Left kidney (tissue), 1 donor: ENCODE measurements at regions not wholly inside any gene's neighbourhood (a gene's known extent, or its start where the extent isn't known, plus 50 kb on each side); places are given as distances from the start of the nearest gene placed in this dataset.
"Not testable (repeated sequence)": the region's sequence is repeated elsewhere in the genome, so short reads cannot be mapped to it uniquely, and the experiment has no call there.

Experiments used
- DNase-seq: peaks from one replicate; pipeline ENCODE4 v3.0.0-alpha.2; 2013

GRCh38 chr1:106412321-106412720, 644.2 kb upstream of the PRMT6 start:
- DNase-seq = not testable (repeated sequence)

GRCh38 chr1:106435269-106435668, 621.2 kb upstream of the PRMT6 start:
- DNase-seq = no peak

GRCh38 chr1:106439475-106439874, 617.0 kb upstream of the PRMT6 start:
- no peak for DNase-seq

DNA sequence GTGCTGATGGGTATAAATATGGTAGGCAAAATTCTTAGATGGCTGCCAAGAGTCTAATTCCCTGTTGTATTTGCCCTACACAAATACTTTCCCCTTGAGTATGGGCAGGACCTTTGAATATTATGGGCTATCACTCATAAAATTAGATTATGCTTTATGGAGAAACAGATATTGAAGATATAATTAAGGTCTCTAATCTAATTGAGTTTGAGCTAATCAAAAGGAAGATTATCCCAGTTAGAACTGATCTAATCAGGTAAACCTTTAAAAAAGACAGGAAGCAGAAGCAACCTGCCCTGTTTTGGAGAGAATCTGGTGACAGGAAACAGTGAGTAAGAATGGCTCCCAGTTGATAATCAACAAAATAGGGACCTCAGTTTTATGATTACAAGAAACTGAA, 609.0 kb upstream of the PRMT6 start:
- DNase-seq = no peak

GRCh38 chr1:106456832-106457231, 599.6 kb upstream of the PRMT6 start:
- no peak for DNase-seq

DNA sequence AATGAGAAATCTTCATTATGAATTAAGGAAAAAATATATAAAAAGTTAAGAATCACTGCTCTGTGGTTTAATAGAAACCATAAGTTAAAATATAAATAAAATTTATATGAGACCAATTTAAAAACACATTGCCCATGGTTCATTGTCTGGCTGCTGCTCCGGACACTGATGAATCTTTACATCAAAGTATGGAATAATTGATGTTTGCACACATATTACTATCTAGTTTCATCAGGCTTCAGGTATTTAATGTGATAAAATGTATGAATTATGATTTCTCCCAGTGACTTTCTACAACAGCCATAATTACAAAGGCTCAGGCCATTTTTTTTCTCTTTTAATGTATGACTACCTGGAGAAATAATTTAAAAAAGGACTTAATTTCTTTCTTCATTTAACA, 599.1 kb upstream of the PRMT6 start:
- DNase-seq = no peak

GRCh38 chr1:106458866-106459265, 597.6 kb upstream of the PRMT6 start:
- DNase-seq = no peak

GRCh38 chr1:106459418-106459817, 597.1 kb upstream of the PRMT6 start:
- no peak for DNase-seq

DNA sequence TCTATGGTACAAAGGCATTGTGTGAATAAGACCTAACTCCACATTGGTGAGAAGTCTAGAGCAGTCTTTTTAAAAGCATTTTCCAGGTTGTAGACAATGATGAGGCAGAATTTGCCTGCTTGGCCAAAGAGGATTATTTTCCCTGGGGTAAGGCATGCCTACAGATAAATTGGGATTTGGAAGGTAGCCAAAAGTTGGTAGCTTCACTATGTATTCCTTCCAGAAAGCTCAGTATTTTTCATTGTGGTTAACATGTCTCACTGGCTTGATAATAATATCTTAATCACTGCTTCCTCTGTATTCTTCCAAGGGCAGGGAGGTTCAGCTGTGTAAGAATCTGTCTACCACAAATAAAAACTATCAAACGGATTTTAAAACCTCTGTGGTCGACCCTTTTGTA, 590.8 kb upstream of the PRMT6 start:
- DNase-seq = no peak

DNA sequence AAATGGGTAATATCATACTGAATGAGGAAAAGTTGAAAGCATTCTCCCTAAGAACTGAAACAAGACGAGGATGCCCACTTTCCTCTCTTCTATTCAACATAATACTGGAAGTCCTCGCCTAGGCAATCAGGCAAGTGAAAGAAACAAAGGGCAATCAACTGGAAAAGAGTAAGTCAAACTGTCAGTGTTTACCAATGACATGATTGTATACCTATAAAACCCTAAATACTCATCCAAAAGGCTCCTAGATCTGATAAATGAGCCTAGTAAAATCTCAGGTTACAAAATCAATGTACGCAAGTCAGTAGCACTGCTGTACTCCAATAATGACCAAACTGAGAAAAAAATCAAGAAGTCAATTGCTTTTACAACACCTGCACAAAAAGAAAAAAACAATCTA, 575.8 kb upstream of the PRMT6 start:
- no peak for DNase-seq

DNA sequence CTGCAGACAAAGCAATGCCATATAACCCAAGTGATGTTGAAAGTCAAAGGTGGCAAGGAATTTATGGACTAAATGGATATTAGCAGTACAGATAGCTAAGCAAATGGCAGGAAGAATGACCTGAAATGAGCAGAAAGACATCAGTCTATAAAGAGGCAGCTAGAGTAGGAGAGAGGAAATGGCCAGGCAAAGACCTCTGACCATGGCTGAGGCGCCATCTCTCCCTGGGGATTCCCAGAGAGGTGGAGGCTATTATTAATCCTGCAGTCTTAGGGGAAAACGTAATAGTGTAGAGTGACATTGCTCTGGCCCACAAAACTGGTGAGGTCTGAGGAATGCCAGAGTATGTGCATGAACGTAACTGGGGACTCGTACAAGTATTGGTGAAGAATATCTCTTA, 563.6 kb upstream of the PRMT6 start:
- DNase-seq = no peak

DNA sequence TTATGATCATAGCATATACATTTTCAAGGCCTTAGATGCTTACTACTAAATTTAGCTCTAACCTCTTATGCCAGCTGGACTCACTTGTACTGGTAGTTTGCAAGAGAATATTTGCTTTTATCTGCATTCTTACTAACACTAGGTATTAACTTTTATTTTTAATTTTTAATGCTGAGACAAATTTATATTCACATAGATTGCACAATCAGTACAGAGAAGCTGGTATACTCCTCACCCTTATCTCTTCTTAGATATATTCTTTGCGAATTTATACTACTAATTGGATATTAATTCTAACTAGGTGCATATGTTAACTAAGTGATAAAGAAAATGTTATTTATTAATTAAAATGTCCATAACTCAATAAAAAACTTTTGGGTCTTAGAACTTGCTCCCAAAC, 561.8 kb upstream of the PRMT6 start:
- DNase-seq = no peak

- no peak for DNase-seq
These were observed 558.2 kb upstream of the PRMT6 start for GRCh38 chr1:106498238-106498637.

DNA sequence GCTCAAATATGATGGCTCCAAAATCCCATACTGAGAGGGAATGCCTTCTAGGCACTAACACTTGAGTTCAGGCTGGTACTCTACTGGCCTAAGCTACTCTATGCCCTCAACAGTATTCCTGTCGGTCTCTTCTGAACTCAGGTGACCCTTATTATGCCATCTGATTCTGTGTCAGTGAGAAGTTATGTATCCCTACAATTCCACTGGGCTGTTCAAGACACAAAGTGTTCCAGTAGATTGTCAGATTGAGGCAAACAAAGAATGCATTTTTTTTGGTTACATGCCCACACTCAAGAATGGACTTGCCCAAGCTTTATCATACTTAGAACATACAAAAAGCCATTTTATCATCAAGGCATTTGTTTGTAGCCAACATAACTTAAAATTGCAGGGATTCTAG, 553.8 kb upstream of the PRMT6 start:
- DNase-seq = no peak

DNA sequence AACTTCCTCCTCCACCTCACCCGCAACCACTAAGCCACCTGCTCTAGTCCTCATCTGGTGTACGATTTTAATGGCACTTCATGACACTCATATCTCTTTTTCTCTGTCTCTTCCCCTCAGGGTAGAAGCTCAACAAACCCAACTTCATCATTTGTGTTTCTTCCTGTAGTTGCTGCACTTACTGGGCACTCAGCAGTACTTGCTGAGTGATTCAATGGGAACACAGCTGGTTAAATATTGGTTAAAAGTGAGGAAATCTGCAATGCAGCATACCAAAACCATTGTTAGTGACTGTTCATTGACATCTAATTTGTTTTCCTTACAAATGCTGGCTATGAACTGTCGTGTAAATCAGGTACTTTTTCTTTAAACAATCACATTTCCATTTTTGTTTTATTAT, 541.1 kb upstream of the PRMT6 start:
- DNase-seq = no peak

DNA sequence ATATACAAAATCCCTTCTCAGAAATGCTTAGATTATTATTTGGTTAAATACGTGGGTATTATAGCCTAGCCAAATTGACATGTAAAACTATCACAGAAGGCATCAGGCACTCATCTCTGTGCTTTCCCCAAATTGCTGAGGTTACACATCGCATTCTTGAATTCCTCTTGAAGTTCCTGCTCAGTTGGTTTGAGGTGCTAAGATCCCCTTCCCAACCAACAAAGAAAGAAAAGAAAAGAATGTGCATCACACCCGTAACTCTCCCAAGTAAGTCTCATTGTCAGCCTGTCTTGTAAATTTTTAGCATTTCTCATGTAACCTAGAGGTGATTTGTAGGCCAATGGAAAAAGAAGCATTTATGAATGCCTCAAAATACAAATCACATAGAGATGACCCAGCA, 539.2 kb upstream of the PRMT6 start:
- DNase-seq = no peak

GRCh38 chr1:106523497-106523896, 533.0 kb upstream of the PRMT6 start:
- no peak for DNase-seq

- no peak for DNase-seq
These were observed 531.8 kb upstream of the PRMT6 start for GRCh38 chr1:106524631-106525030.

- no peak for DNase-seq
These were observed 529.8 kb upstream of the PRMT6 start for GRCh38 chr1:106526650-106527049.

DNA sequence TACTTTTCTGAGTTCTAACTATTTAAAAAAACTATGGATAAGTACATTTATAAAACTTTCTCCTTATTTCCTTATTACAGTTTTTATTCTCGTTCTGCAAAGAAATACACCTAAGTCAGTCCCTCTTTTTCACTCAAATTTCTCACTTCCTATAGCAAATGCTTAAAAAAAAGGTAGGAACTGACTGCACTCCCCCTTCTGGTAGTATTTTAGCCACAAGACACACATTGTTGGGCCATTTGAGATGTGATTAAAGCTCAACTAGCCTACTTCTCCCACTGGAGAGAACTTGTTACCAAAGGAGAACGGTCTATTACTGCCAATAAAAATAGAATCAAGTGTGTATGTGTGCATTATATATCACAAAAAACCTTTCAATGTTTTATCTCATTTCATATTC, 521.9 kb upstream of the PRMT6 start:
- DNase-seq = no peak

GRCh38 chr1:106536741-106537140, 519.7 kb upstream of the PRMT6 start:
- DNase-seq = no peak

GRCh38 chr1:106548726-106549125, 507.7 kb upstream of the PRMT6 start:
- no peak for DNase-seq

DNA sequence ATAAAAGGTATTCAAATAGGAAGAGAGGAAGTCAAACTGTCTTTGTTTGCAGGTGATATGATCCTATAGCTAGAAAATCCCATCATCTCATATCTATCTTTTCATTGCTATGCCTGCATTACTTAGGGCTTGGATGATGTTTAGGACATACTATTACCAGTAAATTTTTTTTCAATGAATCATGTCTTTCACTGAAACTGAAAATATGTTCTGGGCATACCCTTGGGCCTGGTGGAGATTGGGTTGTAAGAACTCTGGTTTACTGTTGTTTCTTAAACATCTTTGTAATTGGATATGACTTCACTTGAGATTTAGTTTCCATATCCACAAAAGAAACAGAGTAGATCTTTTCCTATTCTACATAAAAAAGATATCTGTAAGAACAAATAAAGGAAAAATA, 502.2 kb upstream of the PRMT6 start:
- DNase-seq = no peak

DNA sequence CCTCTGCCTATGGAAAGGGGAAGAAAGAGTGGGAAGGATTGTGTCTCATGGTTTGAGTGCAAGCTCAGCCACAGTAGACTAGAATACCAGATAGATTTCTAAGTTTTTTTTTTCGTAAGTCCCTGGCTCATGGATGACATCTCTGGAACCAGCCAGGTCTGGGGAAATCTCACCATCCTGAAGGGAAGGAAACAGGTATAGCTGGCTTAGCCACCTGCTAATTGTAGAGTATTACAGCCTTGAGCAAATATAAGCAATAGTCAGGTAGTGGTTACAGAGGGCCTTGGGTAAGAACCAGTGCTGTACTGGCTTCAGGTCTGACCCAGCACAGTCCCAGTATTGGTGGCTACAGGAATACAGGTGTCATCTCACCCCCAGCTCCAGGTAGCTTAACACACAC, 500.9 kb upstream of the PRMT6 start:
- no peak for DNase-seq

- DNase-seq = no peak
These were observed 492.3 kb upstream of the PRMT6 start for GRCh38 chr1:106564192-106564591.
